Panc1 (cell line): ENCODE measurements at regions not wholly inside any gene's neighbourhood (a gene's known extent, or its start where the extent isn't known, plus 50 kb on each side); places are given as distances from the start of the nearest gene placed in this dataset.

ENCODE experiments used
- ATAC-seq: fragments of 200-7000 bp; cut with Tn5 transposase; 2 replicates; pipeline ENCODE4 v1.9.1; 2020; ENCODE audit warnings: mild to moderate bottlenecking, moderate library complexity
- BruUV-seq: library from RNA; stranded (reverse); fragments of 400-500 nt; replicated peaks from 2 replicates; lab custom pipeline; 2021; lab: Mats Ljungman, UMichigan
- CTCF ChIA-PET: fragments of 300-600 bp; sonication (Branson Sonifier 250); formaldehyde crosslinking; loops from one replicate; lab custom pipeline; 2022; ENCODE audit warnings: antibody characterized with exemption; lab: Charles Lee
- POLR2A ChIA-PET: fragments of 300-600 bp; sonication (Branson Sonifier 250); formaldehyde crosslinking; loops from one replicate; lab custom pipeline; 2022; ENCODE audit warnings: antibody characterized with exemption; lab: Charles Lee
- DNase-seq: peaks from one replicate; pipeline ENCODE4 v3.0.0-alpha.2; 2010; ENCODE audit warnings: low read depth, low spot score
- H3K27ac ChIP-seq: 2 replicates; pipeline ENCODE4 v1.5.1; 2011; ENCODE audit warnings: mild to moderate bottlenecking, low read length, inconsistent platforms
- H3K27me3 ChIP-seq: fragments of 200-500 bp; sonication (Bioruptor generic); 2 replicates; pipeline ENCODE4 v1.6.0; 2014; ENCODE audit warnings: low read length, inconsistent platforms; ENCODE audit not compliant: control insufficient read depth, insufficient read depth
- H3K36me3 ChIP-seq: fragments of 200-500 bp; sonication (Bioruptor generic); 2 replicates; pipeline ENCODE4 v1.5.1; 2014; ENCODE audit warnings: inconsistent platforms, mild to moderate bottlenecking, low read length, moderate library complexity; ENCODE audit not compliant: control insufficient read depth, insufficient read depth
- H3K4me1 ChIP-seq: 2 replicates; pipeline ENCODE4 v1.5.1; 2011; ENCODE audit warnings: inconsistent platforms, mild to moderate bottlenecking, low read length, moderate library complexity; ENCODE audit not compliant: control insufficient read depth, insufficient read depth
- H3K4me3 ChIP-seq, 2 experiments: 2 replicates each; pipeline ENCODE4 v1.5.1; 2011 to 2012; ENCODE audit warnings: low read depth in 2 of 2, low read length in 2 of 2, mild to moderate bottlenecking in 2 of 2, inconsistent platforms in 1 of 2, moderate library complexity in 1 of 2
- H3K9me3 ChIP-seq: fragments of 200-500 bp; sonication (Bioruptor generic); 2 replicates; pipeline ENCODE4 v1.5.1; 2014; ENCODE audit warnings: low read depth, mild to moderate bottlenecking, inconsistent platforms, low read length, moderate library complexity; ENCODE audit not compliant: control insufficient read depth, insufficient read depth
- CTCF ChIP-seq: fragments of 450-650 bp; IDR thresholded peaks from 2 replicates; pipeline ENCODE4 v1.5.1; 2017; ENCODE audit warnings: mild to moderate bottlenecking
- POLR2AphosphoS5 ChIP-seq: IDR thresholded peaks from 2 replicates; pipeline ENCODE4 v1.6.1; 2012; ENCODE audit warnings: mild to moderate bottlenecking, low read depth, low read length, moderate library complexity
- REST ChIP-seq, 2 experiments: IDR thresholded peaks; 2 replicates each; pipeline ENCODE4 v1.6.1; 2011 to 2012; ENCODE audit warnings: low read depth in 2 of 2, control low read depth in 1 of 2, low read length in 1 of 2, mild to moderate bottlenecking in 1 of 2, moderate library complexity in 1 of 2; ENCODE audit not compliant: insufficient read depth in 1 of 2
- SIN3A ChIP-seq: IDR thresholded peaks from 2 replicates; pipeline ENCODE4 v1.6.1; 2012; ENCODE audit warnings: low read depth, mild to moderate bottlenecking, low read length, moderate library complexity, borderline replicate concordance; ENCODE audit not compliant: insufficient read depth
- TCF7L2 ChIP-seq: IDR thresholded peaks from 2 replicates; pipeline ENCODE4 v1.6.1; 2011; ENCODE audit warnings: mild to moderate bottlenecking, low read depth, low read length, inconsistent platforms
- in situ Hi-C: cut with HindIII; loops from 2 replicates; pipeline ENCODE4 v1.10.0; 2016; ENCODE audit warnings: low sequenced_read_pairs, low pct_unique_long_range_greater_than_20kb
- intact Hi-C: fragments of 100-400 bp; cut with micrococcal nuclease; formaldehyde crosslinking; loops from one replicate; pipeline ENCODE4 v1.10.0; 2022; ENCODE audit not compliant: unreplicated experiment

GRCh38 chr12:127760996-127761395, 506.0 kb upstream of the TMEM132C start:
- no peaks in the 10 kb centered on the region for H3K9me3 ChIP-seq
- CTCF ChIA-PET, result no interaction called here
- in situ Hi-C loops (no loop called here), intact Hi-C loops (no loop called here)
- no peak for DNase-seq
- no peaks in the 10 kb centered on the region for H3K4me1 ChIP-seq
- TF ChIP-seq SIN3A, result no peak
- TF ChIP-seq REST (IDR thresholded peaks at IDR 0.05; ENCODE audit: insufficient read depth in 1 of 2, low read depth in 2 of 2, low read length in 1 of 2), result no peak
- no peak for TF ChIP-seq TCF7L2
- no peak for TF ChIP-seq CTCF
- no peak for TF ChIP-seq POLR2AphosphoS5
- POLR2A ChIA-PET, result no interaction called here
- H3K27me3 ChIP-seq, result no peaks in the 10 kb centered on the region
- no TSS peak for BruUV-seq
- no peak overlapping the region for H3K27ac ChIP-seq
- no peak overlapping the region for H3K4me3 ChIP-seq
- ATAC-seq, result no peak
- no peaks in the 10 kb centered on the region for H3K36me3 ChIP-seq

- CTCF ChIA-PET, result no interaction called here
- ATAC-seq (no peak), DNase-seq (no peak)
- no TSS peak for BruUV-seq
- TF ChIP-seq CTCF (no peak), POLR2AphosphoS5 (no peak), REST (IDR thresholded peaks at IDR 0.05; ENCODE audit: insufficient read depth in 1 of 2, low read depth in 2 of 2, low read length in 1 of 2) (no peak), TCF7L2 (no peak), SIN3A (no peak)
- POLR2A ChIA-PET, result no interaction called here
- H3K4me3 ChIP-seq, result no peak overlapping the region
- no peaks in the 10 kb centered on the region for H3K27me3 ChIP-seq
- no peak overlapping the region for H3K27ac ChIP-seq
- H3K4me1 ChIP-seq, result no peaks in the 10 kb centered on the region
- in situ Hi-C loops, result no loop called here
- no peaks in the 10 kb centered on the region for H3K36me3 ChIP-seq
- no peaks in the 10 kb centered on the region for H3K9me3 ChIP-seq
- intact Hi-C loops, result no loop called here
Observed at GRCh38 chr12:127761880-127762279, 505.1 kb upstream of the TMEM132C start.
